ENCODE measurements at regions not wholly inside any gene's neighbourhood (a gene's known extent, or its start where the extent isn't known, plus 50 kb on each side); places are given as distances from the start of the nearest gene placed in this dataset.

DNA sequence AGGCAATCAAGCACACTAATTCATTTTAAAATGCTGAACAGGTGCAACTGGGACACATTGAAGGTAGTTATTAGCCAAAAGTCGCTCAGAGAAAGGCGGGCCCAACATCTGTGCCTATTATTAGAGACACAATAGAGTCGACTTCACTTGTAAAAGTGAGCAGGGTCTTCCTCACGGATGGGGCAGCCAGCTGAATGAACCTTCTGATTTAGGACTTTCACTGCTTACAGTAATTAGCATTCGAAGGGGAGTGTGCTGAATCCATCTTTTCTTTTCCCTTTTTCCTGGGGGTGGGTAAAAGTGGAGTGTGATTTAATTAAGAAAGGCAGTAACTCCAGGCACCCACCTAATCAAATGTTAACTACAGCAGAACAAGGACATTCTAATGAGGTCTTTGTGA is 677.7 kb downstream of the DCDC2C start:
- no peaks in the 10 kb centered on the region for H3K79me2 ChIP-seq (ENCODE audit: insufficient read depth)
- H3F3A ChIP-seq (ENCODE audit: insufficient read depth) = no peaks in the 10 kb centered on the region
- 1 to 2% methylated on average over 5 of the region's 5 CpGs for WGBS, 2 experiments (ENCODE audit: low coverage in 1 of 2, low lambda C conversion rate in 2 of 2, missing lambda C conversion rate in 2 of 2)
- TF ChIP-seq EZH2phosphoT487 (IDR thresholded peaks at IDR 0.05; ENCODE audit: insufficient read depth, low read depth) = no peak
- no peak for TF ChIP-seq EZH2 (IDR thresholded peaks at IDR 0.05; ENCODE audit: insufficient read depth, poor library complexity, severe bottlenecking)
- no peak overlapping the region for H3K27ac ChIP-seq
- H3K9me2 ChIP-seq (ENCODE audit: insufficient read depth) = no peaks in the 10 kb centered on the region
- no peak for DNase-seq
- H3K9ac ChIP-seq = no peak overlapping the region
- H3K27me3 ChIP-seq (replicated peaks; ENCODE audit: insufficient read depth) = no peaks in the 10 kb centered on the region
- no peaks in the 10 kb centered on the region for H3K9me3 ChIP-seq (ENCODE audit: low read depth)
- no peak overlapping the region for H2AFZ ChIP-seq
- in situ Hi-C loops (cut with MboI) = no loop called here
- no peak overlapping the region for H3K4me3 ChIP-seq
- no peaks in the 10 kb centered on the region for H4K20me1 ChIP-seq (ENCODE audit: insufficient read depth)
- H3K4me2 ChIP-seq (ENCODE audit: unreplicated experiment) = no peak overlapping the region
- H3K4me1 ChIP-seq (ENCODE audit: insufficient read depth) = no peaks in the 10 kb centered on the region
- no peaks in the 10 kb centered on the region for H3K36me3 ChIP-seq (ENCODE audit: low read depth)

DNA sequence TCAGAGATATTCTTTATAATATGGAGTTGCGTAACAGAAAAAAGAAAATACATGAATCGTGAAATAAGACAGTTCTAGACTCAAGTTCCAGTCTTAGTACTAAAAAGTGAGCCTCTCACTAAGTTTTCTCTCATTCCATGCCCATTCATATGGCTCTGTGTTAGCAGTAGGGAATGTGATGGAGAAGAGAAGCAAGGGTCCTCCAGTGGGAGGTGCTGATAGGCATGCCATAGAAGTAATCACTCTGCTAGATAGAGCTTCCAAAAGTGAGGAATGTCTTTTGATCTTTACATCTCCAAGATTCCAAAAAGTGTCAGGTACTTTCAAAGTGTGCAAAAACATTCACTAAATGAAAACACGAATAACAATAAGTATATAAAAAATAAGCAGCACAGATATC is 678.4 kb downstream of the DCDC2C start:
- in situ Hi-C loops (cut with MboI) = no loop called here
- 10% methylated on average over 3 of the region's 3 CpGs for WGBS, 2 experiments (ENCODE audit: low coverage in 1 of 2, low lambda C conversion rate in 2 of 2, missing lambda C conversion rate in 2 of 2)
- no peak for DNase-seq

DNA sequence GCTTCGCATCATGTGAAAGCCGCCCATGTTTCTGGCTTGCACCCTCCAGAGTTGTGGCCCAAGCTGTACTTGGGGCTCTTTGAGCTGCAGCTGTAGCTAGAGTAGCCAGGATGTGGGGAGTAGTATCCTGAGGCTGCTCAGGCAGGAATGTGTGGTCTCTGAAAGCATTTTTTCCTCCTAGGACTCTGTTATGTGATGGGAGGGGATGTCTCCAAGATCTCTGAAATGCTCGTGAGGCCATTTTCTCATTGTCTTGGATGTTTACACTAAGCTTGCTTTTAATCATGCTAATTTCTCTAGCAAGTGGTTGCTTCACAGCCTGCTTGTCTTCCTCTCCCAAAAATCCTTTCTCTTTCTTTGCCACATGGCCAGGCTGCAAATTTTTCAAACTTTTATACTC is 687.6 kb downstream of the DCDC2C start:
- Histone ChIP-seq H3K79me2 (ENCODE audit: insufficient read depth) (no peaks in the 10 kb centered on the region), H2AFZ (no peak overlapping the region), H3K4me2 (ENCODE audit: unreplicated experiment) (no peak overlapping the region), H3K36me3 (ENCODE audit: low read depth) (no peaks in the 10 kb centered on the region), H3K27me3 (replicated peaks; ENCODE audit: insufficient read depth) (no peaks in the 10 kb centered on the region), H3F3A (ENCODE audit: insufficient read depth) (no peaks in the 10 kb centered on the region), H3K9me3 (ENCODE audit: low read depth) (peaks cover under 1% of the 10 kb centered on the region), H3K27ac (no peak overlapping the region), H3K4me1 (ENCODE audit: insufficient read depth) (no peaks in the 10 kb centered on the region), H3K4me3 (no peak overlapping the region), H4K20me1 (ENCODE audit: insufficient read depth) (no peaks in the 10 kb centered on the region), H3K9ac (no peak overlapping the region), H3K9me2 (ENCODE audit: insufficient read depth) (no peaks in the 10 kb centered on the region)
- WGBS, 2 experiments (ENCODE audit: low coverage in 1 of 2, low lambda C conversion rate in 2 of 2, missing lambda C conversion rate in 2 of 2) = 6 to 9% methylated on average over 3 of the region's 3 CpGs
- in situ Hi-C loops (cut with MboI) = no loop called here
- DNase-seq = no peak
- TF ChIP-seq EZH2phosphoT487 (IDR thresholded peaks at IDR 0.05; ENCODE audit: insufficient read depth, low read depth) (no peak), EZH2 (IDR thresholded peaks at IDR 0.05; ENCODE audit: insufficient read depth, poor library complexity, severe bottlenecking) (no peak)

More for the DNA sequence above, 678.4 kb downstream of the DCDC2C start:
- no peaks in the 10 kb centered on the region for H3K9me3 ChIP-seq (ENCODE audit: low read depth)
- H3K4me2 ChIP-seq (ENCODE audit: unreplicated experiment) = no peak overlapping the region
- H3K4me1 ChIP-seq (ENCODE audit: insufficient read depth) = no peaks in the 10 kb centered on the region
- H3K9ac ChIP-seq = no peak overlapping the region
- no peaks in the 10 kb centered on the region for H3K27me3 ChIP-seq (replicated peaks; ENCODE audit: insufficient read depth)
- no peaks in the 10 kb centered on the region for H3K36me3 ChIP-seq (ENCODE audit: low read depth)
- no peak for TF ChIP-seq EZH2phosphoT487 (IDR thresholded peaks at IDR 0.05; ENCODE audit: insufficient read depth, low read depth)
- no peak for TF ChIP-seq EZH2 (IDR thresholded peaks at IDR 0.05; ENCODE audit: insufficient read depth, poor library complexity, severe bottlenecking)
- H3F3A ChIP-seq (ENCODE audit: insufficient read depth) = no peaks in the 10 kb centered on the region
- no peaks in the 10 kb centered on the region for H3K9me2 ChIP-seq (ENCODE audit: insufficient read depth)
- H4K20me1 ChIP-seq (ENCODE audit: insufficient read depth) = no peaks in the 10 kb centered on the region
- H3K27ac ChIP-seq = no peak overlapping the region
- no peak overlapping the region for H3K4me3 ChIP-seq
- no peaks in the 10 kb centered on the region for H3K79me2 ChIP-seq (ENCODE audit: insufficient read depth)
- no peak overlapping the region for H2AFZ ChIP-seq

DNA sequence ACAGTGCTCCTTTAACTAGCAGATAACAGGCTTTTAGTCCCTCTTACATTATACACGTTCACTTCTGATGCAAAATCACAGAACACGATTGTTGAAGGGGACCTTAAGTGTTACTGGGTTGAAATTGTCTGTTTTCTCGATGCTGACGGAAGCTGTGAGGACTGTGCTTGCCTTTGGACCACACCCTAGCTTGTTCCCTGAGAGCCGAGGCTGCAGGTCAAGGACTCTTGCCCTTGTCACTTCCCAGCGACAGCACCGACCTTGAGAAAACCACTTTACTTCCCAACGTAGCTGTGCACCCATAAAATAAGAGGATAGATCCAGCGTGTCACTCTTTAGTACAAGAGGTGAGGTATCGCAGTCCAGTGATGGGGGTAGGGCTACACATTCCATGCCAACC is 701.0 kb downstream of the DCDC2C start:
- WGBS, 2 experiments (ENCODE audit: low coverage in 1 of 2, low lambda C conversion rate in 2 of 2, missing lambda C conversion rate in 2 of 2) = 17 to 23% methylated on average over 10 of the region's 10 CpGs
- H3F3A ChIP-seq (ENCODE audit: insufficient read depth) = no peaks in the 10 kb centered on the region
- TF ChIP-seq EZH2phosphoT487 (IDR thresholded peaks at IDR 0.05; ENCODE audit: insufficient read depth, low read depth) (no peak), EZH2 (IDR thresholded peaks at IDR 0.05; ENCODE audit: insufficient read depth, poor library complexity, severe bottlenecking) (no peak)

DNA sequence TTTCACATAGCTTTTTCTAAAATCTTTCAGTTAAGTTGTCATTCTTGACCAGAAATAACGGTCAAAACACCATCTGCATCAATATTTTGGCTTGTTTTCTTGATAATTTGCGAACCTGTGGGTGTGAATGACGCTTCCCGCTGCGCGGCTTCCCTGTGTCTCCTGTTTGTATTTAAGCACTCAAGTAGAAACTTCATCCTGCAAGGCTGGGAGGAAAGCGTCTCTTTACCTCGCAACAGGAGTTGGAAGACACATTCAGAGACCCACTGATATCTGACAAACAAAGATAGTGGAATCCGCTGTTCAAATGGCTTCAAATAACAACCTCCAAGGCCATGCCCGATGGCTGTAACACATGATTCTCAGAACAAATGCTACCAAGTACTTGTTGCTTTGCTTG is 704.9 kb downstream of the DCDC2C start:
- in situ Hi-C loops (cut with MboI) = no loop called here
- H3K27me3 ChIP-seq (replicated peaks; ENCODE audit: insufficient read depth) = no peaks in the 10 kb centered on the region
- no peak overlapping the region for H3K27ac ChIP-seq
- WGBS, 2 experiments (ENCODE audit: low coverage in 1 of 2, low lambda C conversion rate in 2 of 2, missing lambda C conversion rate in 2 of 2) = 14 to 20% methylated on average over 10 of the region's 10 CpGs
- TF ChIP-seq EZH2phosphoT487 (IDR thresholded peaks at IDR 0.05; ENCODE audit: insufficient read depth, low read depth) = no peak
- TF ChIP-seq EZH2 (IDR thresholded peaks at IDR 0.05; ENCODE audit: insufficient read depth, poor library complexity, severe bottlenecking) = no peak
- H3K9me3 ChIP-seq (ENCODE audit: low read depth) = no peaks in the 10 kb centered on the region
- no peak for DNase-seq
- no peaks in the 10 kb centered on the region for H3F3A ChIP-seq (ENCODE audit: insufficient read depth)
- no peak overlapping the region for H3K9ac ChIP-seq
- no peak overlapping the region for H3K4me2 ChIP-seq (ENCODE audit: unreplicated experiment)
- no peaks in the 10 kb centered on the region for H3K79me2 ChIP-seq (ENCODE audit: insufficient read depth)
- no peaks in the 10 kb centered on the region for H3K4me1 ChIP-seq (ENCODE audit: insufficient read depth)
- no peaks in the 10 kb centered on the region for H3K36me3 ChIP-seq (ENCODE audit: low read depth)
- H3K9me2 ChIP-seq (ENCODE audit: insufficient read depth) = no peaks in the 10 kb centered on the region
- no peak overlapping the region for H3K4me3 ChIP-seq
- H4K20me1 ChIP-seq (ENCODE audit: insufficient read depth) = no peaks in the 10 kb centered on the region
- no peak overlapping the region for H2AFZ ChIP-seq

More for the DNA sequence above, 701.0 kb downstream of the DCDC2C start:
- Histone ChIP-seq H3K79me2 (ENCODE audit: insufficient read depth) (no peaks in the 10 kb centered on the region), H3K36me3 (ENCODE audit: low read depth) (no peaks in the 10 kb centered on the region), H3K9me3 (ENCODE audit: low read depth) (no peaks in the 10 kb centered on the region), H3K4me2 (ENCODE audit: unreplicated experiment) (no peak overlapping the region), H3K9me2 (ENCODE audit: insufficient read depth) (no peaks in the 10 kb centered on the region), H3K9ac (no peak overlapping the region), H3K27me3 (replicated peaks; ENCODE audit: insufficient read depth) (no peaks in the 10 kb centered on the region), H3K4me1 (ENCODE audit: insufficient read depth) (no peaks in the 10 kb centered on the region), H2AFZ (no peak overlapping the region), H4K20me1 (ENCODE audit: insufficient read depth) (no peaks in the 10 kb centered on the region), H3K4me3 (no peak overlapping the region), H3K27ac (no peak overlapping the region)
- in situ Hi-C loops (cut with MboI) = no loop called here
- DNase-seq = no peak

All from GM23248 (cell line).